Body of pancreas (tissue), 4 donors: ENCODE measurements at regions not wholly inside any gene's neighbourhood (a gene's known extent, or its start where the extent isn't known, plus 50 kb on each side); places are given as distances from the start of the nearest gene placed in this dataset.

ENCODE experiments used
- ATAC-seq: fragments of 150-250 bp; one replicate; pipeline ENCODE4 v1.9.1; 2016
- DNase-seq, 4 donors: peaks; one replicate each; pipeline ENCODE4 v3.0.0-alpha.2; 2019
- H3K27ac ChIP-seq, 4 donors: fragments of 200-600 bp; sonication (generic); 1 replicate in 3 of 4; 2 replicates in 1 of 4; pipeline versions ENCODE4 v1.5.1 to v1.6.1; 2016 to 2019; ENCODE audit warnings: mild to moderate bottlenecking in 1 of 4, mixed read lengths in 1 of 4, moderate library complexity in 1 of 4
- H3K27me3 ChIP-seq, 2 donors: fragments of 200-600 bp; sonication (generic); one replicate each; pipeline ENCODE4 v1.6.0; 2016; ENCODE audit warnings: mild to moderate bottlenecking in 1 of 2
- H3K36me3 ChIP-seq, 2 donors: fragments of 200-600 bp; sonication (generic); replicated peaks in 1 of 2; 2 replicates each; pipeline ENCODE4 v1.5.1; 2016; ENCODE audit warnings: low read depth in 2 of 2; ENCODE audit not compliant: insufficient read depth in 1 of 2
- H3K4me1 ChIP-seq: fragments of 200-600 bp; sonication (generic); one replicate; pipeline ENCODE4 v1.6.0; 2016
- H3K4me3 ChIP-seq, 2 donors: fragments of 200-600 bp; sonication (generic); 1 replicate in 1 of 2; 2 replicates in 1 of 2; pipeline ENCODE4 v1.5.1; 2016 to 2019
- H3K9me3 ChIP-seq, 3 donors: fragments of 200-600 bp; sonication (generic); 1 replicate in 2 of 3; 2 replicates in 1 of 3; pipeline ENCODE4 v1.5.1; 2016
- POLR2A ChIP-seq, 3 donors: fragments of 450-650 bp; IDR thresholded peaks; one replicate each; pipeline ENCODE4 v1.6.1; 2016; ENCODE audit warnings: antibody characterized with exemption in 3 of 3, mild to moderate bottlenecking in 2 of 3
- WGBS, 2 donors: methylation state at CpG; one replicate each; pipeline ENCODE4 v1.1.5; 2017; 5-methylcytosine and 5-hydroxymethylcytosine counted together
- intact Hi-C: fragments of 100-400 bp; cut with DNase I; formaldehyde crosslinking; loops from one replicate; pipeline ENCODE4 v1.15.1; 2023
- TF ChIP-seq, protein P1 (sequence below), 7 experiments: fragments of 450-650 bp in 4 of 7; fragments of 200-600 bp in 3 of 7; sonication (generic) in 3 of 7; IDR thresholded peaks; one replicate each; pipeline ENCODE4 v1.5.1; 2016 to 2019; ENCODE audit warnings: antibody characterized with exemption in 7 of 7

DNA sequence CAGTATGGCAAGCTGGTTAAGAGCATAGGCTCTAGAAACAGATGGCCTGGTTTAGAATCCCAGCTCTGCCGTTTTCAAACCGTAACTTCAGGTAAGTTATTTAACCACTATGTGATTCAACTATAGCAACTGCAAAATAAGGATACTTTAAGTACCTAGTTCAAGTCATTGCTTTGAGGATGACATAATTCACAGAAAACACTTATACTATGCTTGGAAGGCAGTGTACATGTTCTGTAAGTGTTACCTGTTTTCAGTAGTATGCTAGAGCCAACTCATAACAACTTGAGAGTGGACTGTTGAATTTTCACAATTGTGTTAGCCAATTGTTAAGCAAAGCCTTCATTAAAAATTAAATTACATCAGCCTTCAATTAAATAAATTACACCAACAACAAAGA is 134.8 kb upstream of the BEND6 start:
- intact Hi-C loops, result no loop called here
- no peaks in the 10 kb centered on the region for H3K27me3 ChIP-seq
- 77 to 95% methylated on average over 2 of the region's 2 CpGs for WGBS, 2 donors
- no peaks in the 10 kb centered on the region for H3K9me3 ChIP-seq
- no peaks in the 10 kb centered on the region for H3K36me3 ChIP-seq
- TF ChIP-seq, protein P1, sequence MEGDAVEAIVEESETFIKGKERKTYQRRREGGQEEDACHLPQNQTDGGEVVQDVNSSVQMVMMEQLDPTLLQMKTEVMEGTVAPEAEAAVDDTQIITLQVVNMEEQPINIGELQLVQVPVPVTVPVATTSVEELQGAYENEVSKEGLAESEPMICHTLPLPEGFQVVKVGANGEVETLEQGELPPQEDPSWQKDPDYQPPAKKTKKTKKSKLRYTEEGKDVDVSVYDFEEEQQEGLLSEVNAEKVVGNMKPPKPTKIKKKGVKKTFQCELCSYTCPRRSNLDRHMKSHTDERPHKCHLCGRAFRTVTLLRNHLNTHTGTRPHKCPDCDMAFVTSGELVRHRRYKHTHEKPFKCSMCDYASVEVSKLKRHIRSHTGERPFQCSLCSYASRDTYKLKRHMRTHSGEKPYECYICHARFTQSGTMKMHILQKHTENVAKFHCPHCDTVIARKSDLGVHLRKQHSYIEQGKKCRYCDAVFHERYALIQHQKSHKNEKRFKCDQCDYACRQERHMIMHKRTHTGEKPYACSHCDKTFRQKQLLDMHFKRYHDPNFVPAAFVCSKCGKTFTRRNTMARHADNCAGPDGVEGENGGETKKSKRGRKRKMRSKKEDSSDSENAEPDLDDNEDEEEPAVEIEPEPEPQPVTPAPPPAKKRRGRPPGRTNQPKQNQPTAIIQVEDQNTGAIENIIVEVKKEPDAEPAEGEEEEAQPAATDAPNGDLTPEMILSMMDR (IDR thresholded peaks at IDR 0.05), result no peak
- no peak for TF ChIP-seq POLR2A (IDR thresholded peaks at IDR 0.05)
- H3K27ac ChIP-seq, result no peak overlapping the region
- ATAC-seq (no peak), DNase-seq (no peak)
- H3K4me1 ChIP-seq, result no peaks in the 10 kb centered on the region
- no peak overlapping the region for H3K4me3 ChIP-seq

DNA sequence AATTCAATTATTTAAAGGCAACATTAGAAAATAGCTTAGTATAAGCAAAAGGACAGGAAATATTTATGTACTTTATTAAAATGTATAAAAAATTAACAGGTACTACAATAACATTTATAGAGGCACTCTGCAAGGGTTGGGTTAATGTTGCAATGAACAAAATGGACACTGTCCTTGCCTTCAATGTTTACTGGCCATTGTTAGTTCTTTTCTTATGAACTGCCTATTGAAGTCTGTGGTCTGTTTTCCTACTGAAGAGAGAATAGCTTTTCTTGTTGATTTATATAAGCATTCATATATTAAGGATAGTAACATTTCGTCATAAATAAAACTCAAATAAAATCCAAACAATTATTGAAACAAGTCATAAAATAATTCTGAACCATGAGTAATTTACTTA is 135.3 kb upstream of the BEND6 start:
- no peaks in the 10 kb centered on the region for H3K27me3 ChIP-seq
- WGBS, 2 donors, result 76 to 77% methylated on average over 1 of the region's 1 CpG
- no peak overlapping the region for H3K27ac ChIP-seq
- intact Hi-C loops, result no loop called here
- no peak for ATAC-seq
- DNase-seq, result no peak
- TF ChIP-seq, protein P1 (IDR thresholded peaks at IDR 0.05), result no peak
- no peak for TF ChIP-seq POLR2A (IDR thresholded peaks at IDR 0.05)
- H3K4me3 ChIP-seq, result no peak overlapping the region
- no peaks in the 10 kb centered on the region for H3K36me3 ChIP-seq
- H3K4me1 ChIP-seq, result no peaks in the 10 kb centered on the region
- H3K9me3 ChIP-seq, result no peaks in the 10 kb centered on the region

DNA sequence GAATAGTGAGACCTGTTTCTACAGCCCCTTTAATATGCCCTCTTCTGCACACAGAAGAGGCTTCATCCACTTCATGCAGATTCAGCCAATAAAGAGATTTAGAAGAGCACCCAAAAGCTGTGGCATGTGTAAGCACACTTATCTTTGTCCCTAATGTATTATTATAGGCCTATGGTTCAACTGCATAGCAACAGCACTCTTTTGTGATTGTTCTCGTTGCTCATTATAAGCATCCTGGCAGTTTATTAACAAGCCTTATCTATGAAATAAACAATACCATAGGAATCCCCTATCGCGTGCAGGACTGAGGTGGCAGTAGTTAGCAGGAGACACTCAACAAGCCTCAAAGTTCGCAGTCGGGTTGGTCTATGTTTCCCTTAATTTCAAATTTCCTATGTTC is 138.5 kb upstream of the BEND6 start:
- WGBS, 2 donors, result 45 to 49% methylated on average over 5 of the region's 5 CpGs
- no peak overlapping the region for H3K27ac ChIP-seq
- H3K4me3 ChIP-seq, result no peak overlapping the region
- ATAC-seq (no peak), DNase-seq (no peak)
- H3K27me3 ChIP-seq, result no peaks in the 10 kb centered on the region
- H3K36me3 ChIP-seq, result no peaks in the 10 kb centered on the region
- no peak for TF ChIP-seq POLR2A (IDR thresholded peaks at IDR 0.05)
- TF ChIP-seq, protein P1 (IDR thresholded peaks at IDR 0.05), result no peak
- H3K9me3 ChIP-seq, result no peaks in the 10 kb centered on the region
- no peaks in the 10 kb centered on the region for H3K4me1 ChIP-seq
- intact Hi-C loops, result no loop called here

DNA sequence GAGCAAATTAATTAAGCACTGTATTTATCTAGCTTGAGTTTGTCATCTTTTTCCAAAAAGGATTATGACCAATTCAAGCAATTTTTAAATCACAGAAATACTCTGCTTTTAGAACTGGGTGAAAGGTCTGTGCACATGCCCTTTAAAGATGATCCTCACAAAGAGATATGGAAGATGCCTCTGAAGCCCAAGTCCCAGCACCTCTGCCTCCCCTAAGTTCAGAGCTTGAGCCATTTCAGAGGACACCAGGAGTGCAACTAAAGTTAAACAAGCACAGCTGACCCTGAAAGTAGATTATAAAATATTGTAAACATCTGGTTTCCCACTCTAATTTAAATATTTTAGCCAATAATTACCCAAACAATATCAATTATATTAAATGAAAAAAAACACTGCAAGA is 139.5 kb upstream of the BEND6 start:
- H3K4me3 ChIP-seq, result no peak overlapping the region
- no peaks in the 10 kb centered on the region for H3K36me3 ChIP-seq
- no peak overlapping the region for H3K27ac ChIP-seq
- TF ChIP-seq, protein P1 (IDR thresholded peaks at IDR 0.05), result no peak
- TF ChIP-seq POLR2A (IDR thresholded peaks at IDR 0.05), result no peak
- ATAC-seq (no peak), DNase-seq (no peak)
- H3K4me1 ChIP-seq, result no peaks in the 10 kb centered on the region
- H3K9me3 ChIP-seq, result no peaks in the 10 kb centered on the region
- no peaks in the 10 kb centered on the region for H3K27me3 ChIP-seq
- intact Hi-C loops, result no loop called here

DNA sequence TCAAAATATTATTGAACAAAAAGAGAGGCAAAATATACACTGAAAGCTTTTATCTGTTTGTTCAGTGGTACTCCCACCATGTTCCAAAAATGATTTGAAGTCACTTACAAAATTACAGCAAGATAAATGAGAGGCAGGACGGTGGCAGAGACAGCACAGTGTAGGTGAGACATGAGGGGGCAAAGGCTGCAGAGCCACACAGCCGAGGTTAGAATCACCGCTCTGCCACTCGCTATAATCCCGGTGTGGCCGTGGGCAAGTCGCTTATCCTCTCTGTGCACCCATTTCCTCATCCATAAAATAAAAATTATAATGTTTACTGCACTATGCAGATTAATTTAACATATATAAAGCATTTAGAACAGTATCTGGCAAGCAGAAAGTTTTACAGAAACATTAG is 140.1 kb upstream of the BEND6 start:
- Histone ChIP-seq H3K36me3 (no peaks in the 10 kb centered on the region), H3K27ac (no peak overlapping the region), H3K4me3 (no peak overlapping the region), H3K4me1 (no peaks in the 10 kb centered on the region), H3K27me3 (no peaks in the 10 kb centered on the region), H3K9me3 (no peaks in the 10 kb centered on the region)
- WGBS, 2 donors, result 73 to 78% methylated on average over 7 of the region's 7 CpGs
- ATAC-seq (no peak), DNase-seq (no peak)
- no peak for TF ChIP-seq POLR2A (IDR thresholded peaks at IDR 0.05)
- TF ChIP-seq, protein P1 (IDR thresholded peaks at IDR 0.05), result no peak
- intact Hi-C loops, result no loop called here
